Esophagus (tissue), 2 donors: ENCODE measurements at regions not wholly inside any gene's neighbourhood (a gene's known extent, or its start where the extent isn't known, plus 50 kb on each side); places are given as distances from the start of the nearest gene placed in this dataset.

Experiments
- H3K27ac ChIP-seq, 2 donors: one replicate each; pipeline ENCODE4 v1.5.1; 2013; ENCODE audit warnings: low read depth in 2 of 2, mild to moderate bottlenecking in 2 of 2, inconsistent platforms in 1 of 2, low read length in 1 of 2, moderate library complexity in 1 of 2
- H3K27me3 ChIP-seq, 2 donors: one replicate each; pipeline ENCODE4 v1.6.1; 2013; ENCODE audit warnings: low read length in 2 of 2, control low read depth in 1 of 2, mild to moderate bottlenecking in 1 of 2; ENCODE audit not compliant: insufficient read depth in 2 of 2, control insufficient read depth in 1 of 2
- H3K36me3 ChIP-seq, 2 donors: one replicate each; pipeline ENCODE4 v1.6.1; 2013; ENCODE audit warnings: low read length in 1 of 2; ENCODE audit not compliant: control insufficient read depth in 2 of 2, insufficient read depth in 2 of 2
- H3K4me1 ChIP-seq, 2 donors: one replicate each; pipeline ENCODE4 v1.6.1; 2013; ENCODE audit warnings: low read length in 1 of 2; ENCODE audit not compliant: control insufficient read depth in 2 of 2, insufficient read depth in 2 of 2
- H3K4me3 ChIP-seq, 2 donors: one replicate each; pipeline ENCODE4 v1.5.1; 2013; ENCODE audit warnings: low read length in 2 of 2, mild to moderate bottlenecking in 2 of 2, low read depth in 1 of 2, moderate library complexity in 1 of 2
- H3K9me3 ChIP-seq, 2 donors: one replicate each; pipeline ENCODE4 v1.6.1; 2013; ENCODE audit warnings: mild to moderate bottlenecking in 2 of 2, low read depth in 1 of 2, low read length in 1 of 2, moderate library complexity in 1 of 2; ENCODE audit not compliant: control insufficient read depth in 2 of 2, insufficient read depth in 1 of 2
- WGBS, 2 donors: extraction: QIAGEN DNeasy Blood & Tissue Kit; methylation state at CpG; one replicate each; pipeline ENCODE4 v1.1.7; 2013; 5-methylcytosine and 5-hydroxymethylcytosine counted together
- donor health status: healthy with polysubstance abuse.
- donor health status: Bipolar disorder and iron deficiency.

GRCh38 chr6:1232578-1232977, 79.3 kb upstream of the FOXQ1 start:
- Histone ChIP-seq H3K9me3 (no peaks in the 10 kb centered on the region), H3K36me3 (no peaks in the 10 kb centered on the region), H3K27me3 (no peaks in the 10 kb centered on the region), H3K4me3 (no peak overlapping the region), H3K27ac (no peak overlapping the region), H3K4me1 (peaks cover 0 to 6% of the 10 kb centered on the region in 2 donors)
- WGBS, 2 donors, result 84 to 90% methylated on average over 3 of the region's 3 CpGs

- Histone ChIP-seq H3K9me3 (no peaks in the 10 kb centered on the region), H3K27me3 (no peaks in the 10 kb centered on the region), H3K4me3 (no peak overlapping the region), H3K4me1 (peaks cover 0 to 9% of the 10 kb centered on the region in 2 donors), H3K36me3 (no peaks in the 10 kb centered on the region), H3K27ac (no peak overlapping the region)
- WGBS, 2 donors, result 37 to 52% methylated on average over 4 of the region's 4 CpGs
Observed at GRCh38 chr6:1231941-1232340, 80.0 kb upstream of the FOXQ1 start.

- Histone ChIP-seq H3K27ac (no peak overlapping the region), H3K27me3 (no peaks in the 10 kb centered on the region), H3K36me3 (no peaks in the 10 kb centered on the region), H3K4me3 (no peak overlapping the region), H3K4me1 (peaks cover 0 to 9% of the 10 kb centered on the region in 2 donors), H3K9me3 (no peaks in the 10 kb centered on the region)
- 62 to 65% methylated on average over 8 of the region's 8 CpGs for WGBS, 2 donors
Observed at GRCh38 chr6:1230689-1231605, 81.0 kb upstream of the FOXQ1 start.

- WGBS, 2 donors, result 64% methylated on average over 6 of the region's 6 CpGs
- peaks cover 0 to 7% of the 10 kb centered on the region in 2 donors for H3K4me1 ChIP-seq
- no peaks in the 10 kb centered on the region for H3K9me3 ChIP-seq
- no peak overlapping the region for H3K4me3 ChIP-seq
- H3K36me3 ChIP-seq, result no peaks in the 10 kb centered on the region
- no peaks in the 10 kb centered on the region for H3K27me3 ChIP-seq
- H3K27ac ChIP-seq, result no peak overlapping the region
Observed at GRCh38 chr6:1230281-1230680, 81.6 kb upstream of the FOXQ1 start.

- H3K4me3 ChIP-seq, result no peak overlapping the region
- no peaks in the 10 kb centered on the region for H3K27me3 ChIP-seq
- no peak overlapping the region for H3K27ac ChIP-seq
- peaks cover 0 to 7% of the 10 kb centered on the region in 2 donors for H3K4me1 ChIP-seq
- H3K36me3 ChIP-seq, result no peaks in the 10 kb centered on the region
- H3K9me3 ChIP-seq, result no peaks in the 10 kb centered on the region
- WGBS, 2 donors, result 91 to 93% methylated on average over 9 of the region's 9 CpGs
Observed at GRCh38 chr6:1229808-1230207, 82.1 kb upstream of the FOXQ1 start.

GRCh38 chr6:1229301-1229700, 82.6 kb upstream of the FOXQ1 start:
- 87 to 93% methylated on average over 7 of the region's 7 CpGs for WGBS, 2 donors
- Histone ChIP-seq H3K36me3 (no peaks in the 10 kb centered on the region), H3K9me3 (no peaks in the 10 kb centered on the region), H3K4me1 (peaks cover 0 to 7% of the 10 kb centered on the region in 2 donors), H3K27ac (no peak overlapping the region), H3K4me3 (no peak overlapping the region), H3K27me3 (no peaks in the 10 kb centered on the region)

GRCh38 chr6:1228754-1229191, 83.1 kb upstream of the FOXQ1 start:
- Histone ChIP-seq H3K36me3 (no peaks in the 10 kb centered on the region), H3K27me3 (no peaks in the 10 kb centered on the region), H3K9me3 (no peaks in the 10 kb centered on the region), H3K4me3 (no peak overlapping the region), H3K4me1 (peaks cover 0 to 7% of the 10 kb centered on the region in 2 donors), H3K27ac (no peak overlapping the region)
- 85 to 87% methylated on average over 9 of the region's 9 CpGs for WGBS, 2 donors

GRCh38 chr6:1227935-1228753, 83.8 kb upstream of the FOXQ1 start:
- Histone ChIP-seq H3K9me3 (no peaks in the 10 kb centered on the region), H3K4me3 (no peak overlapping the region), H3K27ac (no peak overlapping the region), H3K27me3 (no peaks in the 10 kb centered on the region), H3K4me1 (peaks cover 0 to 7% of the 10 kb centered on the region in 2 donors), H3K36me3 (no peaks in the 10 kb centered on the region)
- WGBS, 2 donors, result 72 to 73% methylated on average over 16 of the region's 16 CpGs

- peaks cover 0 to 7% of the 10 kb centered on the region in 2 donors for H3K4me1 ChIP-seq
- H3K9me3 ChIP-seq, result no peaks in the 10 kb centered on the region
- H3K36me3 ChIP-seq, result no peaks in the 10 kb centered on the region
- no peak overlapping the region for H3K4me3 ChIP-seq
- 69 to 70% methylated on average over 3 of the region's 3 CpGs for WGBS, 2 donors
- no peaks in the 10 kb centered on the region for H3K27me3 ChIP-seq
- H3K27ac ChIP-seq, result no peak overlapping the region
Observed at GRCh38 chr6:1227600-1227934, 84.3 kb upstream of the FOXQ1 start.
